ENCODE measurements at regions not wholly inside any gene's neighbourhood (a gene's known extent, or its start where the extent isn't known, plus 50 kb on each side); places are given as distances from the start of the nearest gene placed in this dataset.
A peak's percentile ranks its signal among the peaks of the same experiment; 100 is the strongest.

DNA sequence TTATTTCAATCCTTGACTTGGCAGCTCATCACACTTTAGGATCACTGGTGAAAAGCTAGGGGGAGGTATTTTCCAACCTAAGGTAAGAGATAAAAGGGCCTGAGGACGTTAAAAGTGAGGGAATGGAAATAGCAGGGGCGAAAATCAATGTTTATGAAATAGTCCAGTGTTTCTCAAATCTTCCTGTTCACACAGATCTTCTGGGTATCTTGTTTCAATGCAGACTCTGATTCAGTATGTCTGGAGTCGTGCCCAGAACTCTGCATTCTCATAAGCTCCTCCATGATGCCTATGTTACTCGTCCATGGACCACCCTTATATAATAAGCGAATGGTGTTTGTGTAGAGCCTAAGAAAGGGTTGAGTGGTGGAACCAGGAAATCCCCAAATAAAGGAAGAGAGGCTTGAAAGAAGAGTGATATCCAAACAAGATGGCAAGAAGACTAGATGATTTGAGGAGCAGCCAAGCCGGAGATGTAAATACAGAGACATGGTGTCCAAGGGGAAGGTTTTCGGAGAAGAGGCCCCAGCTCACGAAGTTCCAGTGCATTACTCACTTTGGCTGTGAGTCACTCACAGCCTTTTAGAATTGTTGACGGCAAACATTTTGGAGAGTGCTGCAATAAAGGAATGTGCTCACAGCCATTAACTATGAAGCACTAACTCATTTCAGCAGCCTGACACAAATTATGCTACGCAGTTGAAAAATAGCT, 215.6 kb upstream of the PPARGC1A start:
- no peak for DNase-seq (ENCODE audit: low spot score)

DNA sequence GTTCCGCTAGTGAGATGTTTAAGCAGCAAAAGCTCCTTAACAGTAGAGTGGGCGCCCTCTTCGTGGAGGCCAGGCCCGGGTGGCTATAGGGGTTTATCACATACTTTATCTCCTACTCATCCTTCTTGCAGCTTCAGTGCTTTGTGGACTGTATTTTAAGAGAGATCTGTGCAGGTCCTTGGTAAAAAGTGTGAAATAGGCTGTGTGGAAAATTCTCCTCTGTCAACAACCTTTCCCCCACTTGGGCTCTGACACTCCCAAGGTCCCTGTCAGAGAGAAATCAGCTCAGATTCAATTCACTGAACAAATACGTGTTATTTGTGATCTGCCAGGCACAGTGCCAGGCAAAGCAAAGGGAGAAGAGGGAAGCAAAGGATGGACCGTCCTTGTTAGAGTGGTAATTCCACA, 214.3 kb upstream of the PPARGC1A start:
- no peak for DNase-seq (ENCODE audit: low spot score)

DNA sequence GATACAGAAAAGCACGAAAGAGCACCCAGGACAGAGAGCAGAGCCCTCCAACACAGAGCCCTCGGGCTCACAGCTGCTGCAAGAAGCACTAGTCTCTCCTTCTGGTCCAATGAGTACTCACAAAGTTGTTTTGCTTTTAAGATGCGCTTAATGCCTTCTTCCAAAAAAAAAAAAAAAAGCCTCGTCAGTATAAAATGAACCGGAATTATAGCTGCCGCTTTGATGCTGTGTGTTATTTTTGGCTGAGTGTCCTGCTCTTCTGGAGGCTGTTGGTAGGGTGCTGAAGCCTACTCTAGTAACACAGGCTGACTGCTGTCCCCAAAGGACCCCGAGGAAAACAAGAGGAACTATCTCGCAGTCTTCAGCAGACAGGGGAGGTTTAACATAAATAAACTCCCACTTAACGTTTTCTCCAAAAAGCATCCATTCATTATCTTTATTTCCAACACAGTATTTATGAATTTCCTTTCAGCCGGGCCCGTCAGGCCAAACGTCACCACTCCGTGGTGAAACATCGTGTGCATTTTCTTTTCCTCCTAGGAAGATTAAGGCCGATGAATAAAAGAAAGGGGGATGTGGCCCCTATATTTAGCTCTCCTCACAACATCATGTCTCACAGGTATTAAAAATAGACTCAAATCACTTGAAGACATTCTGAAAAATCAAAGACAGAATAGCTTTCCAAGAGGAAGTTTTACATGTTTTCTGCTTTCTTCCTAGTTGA, 213.7 kb upstream of the PPARGC1A start:
- no peak for DNase-seq (ENCODE audit: low spot score)

DNA sequence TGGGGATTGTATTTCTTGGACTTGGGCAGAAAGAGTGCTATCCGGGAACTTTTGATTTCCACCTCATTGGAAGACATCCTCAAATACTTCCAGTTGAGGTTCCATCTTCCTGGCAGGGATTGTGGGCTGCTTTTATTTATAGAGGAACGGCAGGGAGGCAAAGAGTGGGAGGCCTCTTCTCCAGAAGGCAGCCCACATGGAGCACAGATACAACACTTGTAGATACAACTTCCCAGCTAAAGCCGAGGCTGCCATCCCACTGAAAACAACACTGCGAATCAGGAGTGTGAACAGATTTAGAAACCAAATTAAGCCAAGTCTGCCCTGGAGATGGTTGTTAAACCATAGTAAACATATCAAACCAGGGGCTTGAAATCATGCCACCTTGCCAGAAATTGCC, 212.8 kb upstream of the PPARGC1A start:
- DNase-seq (ENCODE audit: low spot score): no peak

DNA sequence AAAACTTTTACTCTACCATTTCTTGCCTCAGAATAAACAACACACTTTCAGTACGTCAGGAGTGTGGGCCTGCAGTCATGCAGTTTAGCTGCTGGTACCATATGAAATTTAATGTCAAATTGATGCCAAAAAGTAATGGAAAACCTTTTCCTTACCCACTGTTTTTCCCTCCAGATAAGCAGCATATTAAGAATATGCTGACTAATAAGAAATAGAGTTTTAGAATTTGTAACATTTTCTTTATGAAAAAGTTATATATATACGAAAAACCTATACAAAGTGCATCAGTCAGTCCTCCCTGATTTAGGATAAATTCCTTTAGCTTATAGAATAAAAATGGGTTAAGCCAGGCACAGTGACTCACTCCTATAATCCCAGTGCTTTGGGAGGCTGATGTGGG, 206.8 kb upstream of the PPARGC1A start:
- DNase-seq (ENCODE audit: low spot score): no peak

DNA sequence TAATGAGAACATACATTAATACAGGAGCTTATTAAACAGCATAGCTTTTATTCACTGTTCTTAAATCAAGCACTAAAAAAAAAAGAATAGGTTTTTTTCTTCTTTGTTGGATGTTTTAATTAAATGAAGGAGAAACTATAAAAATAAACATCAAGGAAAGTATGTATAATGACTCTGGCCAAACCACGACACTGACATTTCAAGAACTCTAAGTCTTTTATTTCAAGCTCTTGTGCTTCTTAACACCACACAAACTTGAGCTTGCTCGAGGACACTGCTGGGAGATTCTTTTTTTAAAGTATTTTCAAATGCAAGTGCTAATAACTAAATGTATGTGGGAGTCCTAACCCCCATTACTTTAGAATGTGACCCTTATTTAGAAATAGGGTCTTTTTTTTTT, 204.9 kb upstream of the PPARGC1A start:
- no peak for DNase-seq (ENCODE audit: low spot score)

DNA sequence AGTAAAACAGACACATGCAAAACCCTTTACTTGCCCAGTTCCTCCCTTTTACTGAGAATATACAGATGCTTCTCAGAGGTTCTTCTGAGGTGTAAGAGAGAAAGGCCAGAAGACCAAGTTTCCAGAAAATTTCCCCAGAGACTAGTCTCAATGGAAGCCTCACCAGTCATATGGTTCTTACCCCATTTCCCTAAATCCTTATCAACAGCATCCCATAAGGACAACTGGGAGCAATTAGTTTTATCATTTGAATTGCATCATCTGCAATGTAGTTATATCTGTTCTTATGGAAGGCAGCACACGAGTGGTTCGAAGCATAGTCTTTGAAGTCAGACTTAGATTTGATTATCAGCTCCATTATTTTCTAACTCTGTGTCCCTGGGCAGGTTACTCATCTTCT, 203.6 kb upstream of the PPARGC1A start:
- no peak for DNase-seq (ENCODE audit: low spot score)

DNA sequence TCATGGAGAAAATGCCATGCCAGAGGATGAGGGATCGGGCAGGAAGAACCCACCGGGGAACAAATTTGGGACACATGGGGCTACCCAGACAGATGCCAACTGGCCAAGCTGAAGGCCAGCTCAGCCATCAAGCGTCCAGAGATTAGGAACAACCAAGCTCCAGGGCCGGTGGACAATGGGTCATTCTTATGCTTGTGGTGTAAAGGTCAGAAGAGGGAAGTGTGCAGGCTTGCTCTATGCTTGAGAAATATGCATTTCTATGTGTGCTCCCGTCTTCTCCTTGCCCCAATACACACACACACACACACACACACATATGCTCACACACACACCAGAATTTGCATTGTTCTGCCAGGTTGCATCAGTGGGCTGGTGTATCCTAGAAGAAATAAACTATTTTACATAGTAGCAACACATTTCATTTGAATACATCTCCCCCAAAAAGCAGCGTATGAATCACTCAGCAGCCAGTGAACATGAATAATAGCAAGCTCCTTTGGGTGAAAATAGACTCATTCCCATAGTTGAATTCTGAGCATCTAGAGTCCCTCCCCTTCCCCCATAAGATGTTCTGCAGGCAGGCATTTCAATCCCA, 201.9 kb upstream of the PPARGC1A start:
- DNase-seq (ENCODE audit: low spot score): no peak

DNA sequence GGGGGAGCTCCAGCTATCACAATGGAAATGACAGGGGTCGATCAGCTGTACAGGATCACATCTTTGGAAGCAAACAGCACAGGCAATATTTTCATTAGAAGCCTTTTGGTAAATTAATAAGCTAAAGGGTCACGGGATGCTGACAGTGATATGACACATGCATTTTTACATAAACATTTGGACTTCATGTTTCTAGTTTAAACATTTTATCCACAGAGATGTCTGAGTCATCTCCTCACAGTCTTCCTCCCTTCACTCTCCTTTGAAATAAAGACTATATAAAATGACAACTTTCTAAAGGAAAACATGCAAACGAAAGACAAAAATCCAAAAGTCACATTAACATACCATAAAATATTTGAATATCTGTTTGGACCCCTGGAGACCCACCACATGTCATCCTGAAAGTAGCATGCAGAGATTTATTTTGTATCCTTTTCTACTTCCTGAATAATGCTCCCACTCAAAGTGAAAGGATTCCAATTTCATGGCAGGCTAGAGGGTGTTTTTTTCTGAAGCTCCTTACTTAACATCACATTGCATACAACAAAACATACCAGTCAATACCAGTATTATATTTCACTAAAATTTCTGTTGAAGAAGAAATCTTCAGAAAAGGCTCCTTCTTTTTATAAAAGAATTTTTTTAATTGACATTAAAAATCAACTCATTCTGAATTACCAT, 200.1 kb upstream of the PPARGC1A start:
- no peak for DNase-seq (ENCODE audit: low spot score)

DNA sequence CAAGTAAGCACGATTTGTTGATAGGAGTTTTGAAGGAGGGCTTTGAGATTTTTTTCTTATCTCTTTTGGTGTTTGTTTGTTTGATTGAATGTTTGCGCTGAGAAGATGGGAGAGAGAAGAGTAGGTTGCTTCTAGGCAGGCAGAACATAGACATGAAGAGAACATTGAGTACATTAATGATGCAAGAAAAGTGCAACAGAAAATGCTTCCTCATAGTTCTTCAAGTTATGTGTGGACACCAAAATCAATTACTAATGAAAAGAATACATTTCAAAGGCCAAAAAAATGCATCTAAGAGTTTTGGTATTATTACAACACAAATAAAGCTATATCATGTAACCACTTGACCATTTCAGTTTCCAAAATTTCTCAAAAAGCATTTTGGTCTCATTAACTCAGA, 191.0 kb upstream of the PPARGC1A start:
- no peak for DNase-seq (ENCODE audit: low spot score)

DNA sequence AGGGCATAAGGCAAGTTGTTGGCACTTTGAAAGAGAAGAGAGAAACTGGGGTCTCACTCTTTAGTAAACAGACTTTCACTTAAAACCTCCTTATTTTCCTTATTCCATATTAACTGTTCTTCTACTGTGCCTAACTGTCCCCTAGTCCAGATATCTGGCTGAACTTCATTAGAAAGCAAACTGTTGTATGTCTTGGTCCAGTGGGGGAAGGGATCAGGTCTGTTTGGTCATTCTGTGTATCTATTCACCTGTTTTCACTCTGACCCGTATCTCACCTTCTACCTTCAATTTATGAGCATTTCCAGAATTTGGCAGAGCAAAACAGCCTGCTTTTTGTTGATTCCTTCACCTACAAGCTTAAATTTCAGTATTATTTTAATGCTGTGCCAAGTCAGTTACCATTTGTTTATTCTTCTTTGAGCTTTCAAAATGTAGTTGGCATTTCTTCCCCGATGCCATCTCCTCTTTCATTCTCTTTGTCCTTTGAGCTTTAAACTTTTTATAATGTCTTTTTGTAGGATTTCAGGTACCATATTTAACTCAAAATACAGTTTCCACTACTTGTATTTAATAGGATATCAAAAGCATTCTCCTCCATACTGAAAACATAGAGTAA, 188.6 kb upstream of the PPARGC1A start:
- DNase-seq (ENCODE audit: low spot score): no peak

DNA sequence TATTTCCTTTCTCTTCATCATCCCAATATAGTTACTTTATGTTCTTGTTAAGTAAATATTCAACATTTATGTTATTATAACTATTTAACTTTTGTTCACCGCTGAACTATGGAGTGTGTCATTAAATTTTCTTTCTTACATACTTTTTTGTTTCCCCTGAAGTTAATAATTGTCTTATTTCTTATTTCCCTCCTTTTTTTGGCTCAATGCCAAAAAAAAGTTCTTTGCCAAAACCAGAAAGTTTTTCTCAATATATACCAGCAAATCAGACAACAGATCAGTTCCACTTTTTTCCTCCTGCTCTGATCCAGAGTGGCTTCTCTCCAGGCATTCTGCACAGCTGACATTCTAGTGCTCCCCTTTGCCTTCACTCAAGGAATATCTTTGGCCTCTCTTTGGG, 187.0 kb upstream of the PPARGC1A start:
- no peak for DNase-seq (ENCODE audit: low spot score)

DNA sequence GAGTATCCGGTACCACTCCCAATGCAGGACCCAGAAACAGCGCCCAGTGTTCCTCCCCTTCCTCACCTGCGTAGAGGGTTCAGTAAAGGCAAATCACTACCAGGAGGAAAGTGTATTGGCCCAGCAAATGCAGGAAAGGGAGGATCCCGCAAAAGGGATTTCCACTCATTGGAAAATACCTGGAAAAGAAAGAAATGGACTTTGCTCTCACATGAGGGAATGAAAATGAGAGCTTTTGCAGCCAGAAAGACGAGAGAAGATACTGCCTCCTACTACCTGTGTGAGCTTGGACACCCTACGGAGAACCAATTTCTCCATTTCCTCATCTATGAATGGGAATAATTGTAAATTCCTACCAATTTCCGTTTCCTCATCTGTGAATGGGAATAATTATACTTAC, 184.1 kb upstream of the PPARGC1A start:
- no peak for DNase-seq (ENCODE audit: low spot score)

DNA sequence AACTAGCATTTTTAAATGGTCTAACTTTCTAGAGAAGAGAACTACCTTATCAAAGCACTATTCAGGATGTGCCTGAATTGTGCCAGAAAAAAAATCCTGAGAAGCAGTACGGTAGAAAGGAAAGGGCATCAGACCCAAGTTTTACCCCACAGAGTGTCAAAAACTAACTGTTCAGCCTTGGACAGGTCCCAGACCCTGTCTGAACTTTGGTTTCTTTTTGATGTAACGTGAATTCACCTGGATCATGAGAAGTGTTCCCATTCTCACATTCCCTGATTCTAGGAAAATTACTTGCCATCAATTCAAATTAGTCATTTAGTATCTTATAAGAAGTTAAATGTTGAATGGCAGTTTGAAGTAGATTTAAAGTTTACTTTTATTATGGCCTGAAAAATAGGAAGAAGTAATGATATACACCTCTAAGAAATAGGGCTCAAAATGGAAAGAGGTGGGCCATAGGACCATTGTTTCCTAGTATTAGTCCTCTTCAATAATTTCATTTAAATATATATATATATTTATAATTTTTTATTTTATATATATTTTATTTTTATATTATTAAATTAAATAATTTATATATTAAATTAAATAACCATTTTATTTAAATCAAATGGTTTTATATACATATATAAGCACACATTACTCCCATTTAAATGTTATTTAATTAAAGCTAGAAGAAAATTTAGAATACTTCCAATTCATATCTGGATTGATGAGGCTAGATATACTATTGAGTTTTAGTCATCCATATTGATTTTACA, 181.9 kb upstream of the PPARGC1A start:
- DNase-seq (ENCODE audit: low spot score): no peak

DNA sequence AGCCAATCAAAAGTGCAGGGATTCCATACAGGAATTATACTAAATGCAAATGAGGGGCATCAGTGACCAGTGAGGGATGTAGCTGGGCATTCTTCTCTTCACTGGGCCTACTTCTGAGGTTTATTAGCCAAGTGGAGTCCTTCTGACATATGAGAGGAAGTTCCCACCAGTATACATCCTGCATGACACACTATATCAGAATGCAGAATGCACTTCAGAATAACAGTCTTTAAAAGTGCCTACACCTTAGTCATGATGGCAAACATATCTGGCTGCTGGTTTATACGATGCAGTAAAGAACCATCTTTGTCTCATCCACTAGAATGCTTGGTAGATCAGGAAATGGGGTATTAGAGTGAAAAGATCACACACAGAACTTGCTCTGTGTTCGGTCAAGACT, 180.3 kb upstream of the PPARGC1A start:
- peak; percentile 94 for DNase-seq (ENCODE audit: low spot score)

DNA sequence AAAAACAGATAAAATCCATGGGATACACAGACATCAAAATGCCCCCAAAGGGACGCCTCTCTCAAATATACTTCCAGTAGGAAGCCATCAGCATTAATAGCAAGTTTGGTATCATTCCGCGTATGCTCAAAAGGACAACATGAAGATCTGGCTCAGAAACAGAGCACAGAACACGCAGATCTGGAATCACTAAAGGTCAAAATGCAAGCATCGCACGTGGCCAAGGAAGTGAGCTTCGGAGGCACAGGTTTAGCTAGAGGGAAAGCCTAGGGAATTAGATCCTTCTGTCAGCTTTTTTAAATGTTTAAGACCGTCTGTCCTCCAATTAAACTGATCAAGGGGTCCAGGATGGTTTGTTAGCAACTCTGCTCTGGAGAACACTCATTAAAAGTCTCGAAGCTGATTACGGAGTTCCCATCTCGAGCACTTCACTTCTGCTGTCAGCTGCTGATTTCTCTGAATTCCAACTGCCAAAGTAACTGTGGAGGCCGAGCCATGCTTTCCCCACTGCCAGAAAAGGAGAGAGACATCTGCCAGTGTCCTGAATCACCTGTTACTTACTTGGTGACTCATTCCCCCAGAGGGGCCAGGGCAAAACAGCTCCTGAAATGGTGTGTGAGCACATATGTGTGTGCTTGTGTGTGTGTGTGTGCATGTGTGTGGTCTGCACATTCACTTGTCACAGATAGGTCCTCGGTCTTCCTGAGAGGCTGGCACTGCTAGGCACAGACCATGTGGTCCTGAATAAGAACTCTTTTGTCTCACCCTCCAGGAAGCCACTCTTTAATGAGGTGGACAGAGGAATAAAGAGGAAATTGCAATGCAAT, 177.7 kb upstream of the PPARGC1A start:
- peak; percentile 23 for DNase-seq (ENCODE audit: low spot score)

DNA sequence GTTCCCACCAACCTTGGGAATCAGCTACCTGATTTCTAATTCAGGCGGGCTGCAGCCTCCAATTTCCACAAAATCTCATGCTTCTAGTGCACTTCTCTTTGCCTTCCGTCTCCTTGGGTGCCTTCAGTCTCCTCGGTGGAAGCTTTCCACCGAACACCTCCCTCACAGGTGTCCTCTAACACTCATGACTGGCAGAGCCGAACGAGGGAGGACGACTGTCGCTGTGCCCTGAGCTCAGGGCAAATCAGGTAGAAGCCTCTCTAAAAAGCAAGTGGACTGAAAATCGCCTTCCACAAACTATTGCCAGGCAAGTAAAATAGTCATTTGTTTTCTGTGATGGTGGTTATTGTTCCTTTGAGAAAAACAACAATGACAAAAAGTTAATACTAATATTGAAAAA, 176.1 kb upstream of the PPARGC1A start:
- DNase-seq (ENCODE audit: low spot score): no peak

DNA sequence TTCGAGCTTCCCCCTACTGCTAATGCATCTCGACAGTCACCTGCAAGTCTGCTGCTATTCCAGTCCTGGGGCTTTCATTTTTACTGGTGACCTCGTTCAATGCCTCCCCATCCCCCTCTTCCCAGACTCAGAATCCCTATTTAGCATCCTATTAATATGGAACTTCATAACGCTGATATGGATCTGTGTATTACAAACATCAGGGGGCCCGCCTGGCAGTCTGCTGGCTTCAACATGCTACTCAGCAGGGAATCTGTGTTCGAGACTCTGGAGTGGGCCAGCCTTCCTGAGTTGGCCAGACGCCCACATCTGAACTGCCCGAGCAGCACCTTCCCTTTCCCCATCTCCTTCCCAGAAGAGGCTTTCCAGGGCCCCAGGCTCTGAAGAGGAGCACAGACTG, 173.9 kb upstream of the PPARGC1A start:
- no peak for DNase-seq (ENCODE audit: low spot score)

DNA sequence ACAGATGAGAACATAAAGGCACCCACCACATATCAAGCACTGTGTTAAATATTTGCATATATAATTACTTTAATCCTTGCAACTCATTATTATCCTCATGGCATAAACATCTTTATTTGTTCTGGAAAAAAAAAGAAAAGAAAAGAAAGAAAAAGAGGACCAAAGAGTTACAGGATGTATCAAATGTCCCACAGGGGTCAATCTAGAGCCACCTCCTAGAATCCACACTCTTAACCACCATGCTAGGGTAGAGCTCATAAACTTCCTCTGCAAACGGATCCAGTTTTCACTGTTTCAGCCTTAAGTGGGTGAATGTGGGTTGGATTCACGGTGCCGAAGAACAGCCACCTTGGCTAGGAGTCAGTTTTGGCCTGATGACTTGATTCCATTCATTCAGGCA, 171.1 kb upstream of the PPARGC1A start:
- DNase-seq (ENCODE audit: low spot score): no peak

DNA sequence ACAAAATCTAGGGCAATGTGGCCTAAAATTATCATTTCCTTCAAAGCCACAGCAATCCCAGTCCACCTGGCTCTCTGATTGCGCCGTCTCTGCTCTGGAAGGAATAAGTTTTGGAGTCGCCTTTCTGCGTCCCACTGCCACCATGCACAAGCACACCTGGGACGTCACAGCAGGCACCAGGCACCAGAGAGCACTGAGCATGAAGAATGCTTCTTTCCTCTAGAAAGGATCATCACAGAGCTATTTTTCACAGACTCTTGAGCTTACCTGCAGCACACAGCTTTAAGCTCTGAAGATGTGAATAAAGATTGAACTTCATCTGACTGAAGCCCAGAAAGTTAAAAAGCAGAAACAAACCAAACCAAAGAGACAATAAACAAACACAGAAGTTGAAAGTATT, 170.0 kb upstream of the PPARGC1A start:
- no peak for DNase-seq (ENCODE audit: low spot score)
